ENCODE measurements at regions not wholly inside any gene's neighbourhood (a gene's known extent, or its start where the extent isn't known, plus 50 kb on each side); places are given as distances from the start of the nearest gene placed in this dataset.

DNA sequence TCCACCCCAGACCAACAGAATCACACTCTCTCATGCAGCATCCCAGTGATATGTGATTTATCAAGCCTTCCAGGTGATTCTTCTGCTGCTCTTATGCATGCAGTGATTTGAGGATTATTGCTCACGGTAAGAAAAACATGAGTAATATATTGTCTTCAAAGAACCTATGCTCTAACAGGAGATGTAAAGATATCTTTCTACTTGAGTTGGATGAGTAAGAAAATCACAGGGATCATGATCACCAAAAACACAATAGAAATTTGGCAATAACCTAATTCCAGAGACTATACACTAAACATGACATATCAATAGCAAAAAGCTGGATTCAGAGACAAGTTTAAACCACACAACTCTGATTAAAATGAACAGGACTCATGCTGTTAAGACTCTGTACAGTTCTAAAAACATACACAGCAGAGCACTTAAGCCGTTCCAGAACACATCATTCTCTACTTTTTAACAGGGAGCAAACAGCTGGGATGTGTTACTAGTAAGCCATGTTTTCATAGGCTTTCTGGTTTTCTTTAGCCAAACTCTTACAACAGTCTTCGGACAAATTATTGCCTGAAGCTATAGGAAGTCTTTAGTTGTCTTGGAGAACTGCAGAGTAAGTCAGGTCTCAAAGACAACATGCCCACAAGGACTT lies 568.6 kb downstream of the HAO1 start:
- Histone ChIP-seq H3K4me1 (ENCODE audit: insufficient read depth, low read length) (peaks cover 3% of the 10 kb centered on the region; the same call in 1 of the 2 replicates), H3K36me3 (ENCODE audit: insufficient read depth, low read length) (no peaks in the 10 kb centered on the region), H3K4me3 (ENCODE audit: low read length) (no peak overlapping the region), H3K9ac (ENCODE audit: low read depth, low read length) (no peak overlapping the region), H3K27ac (ENCODE audit: low read depth, low read length) (no peak overlapping the region), H3K9me3 (ENCODE audit: insufficient read depth, low read depth, low read length) (no peaks in the 10 kb centered on the region), H3K27me3 (ENCODE audit: insufficient read depth, low read length) (no peaks in the 10 kb centered on the region)
- WGBS, result 89% methylated on average over 3 of the region's 3 CpGs

DNA sequence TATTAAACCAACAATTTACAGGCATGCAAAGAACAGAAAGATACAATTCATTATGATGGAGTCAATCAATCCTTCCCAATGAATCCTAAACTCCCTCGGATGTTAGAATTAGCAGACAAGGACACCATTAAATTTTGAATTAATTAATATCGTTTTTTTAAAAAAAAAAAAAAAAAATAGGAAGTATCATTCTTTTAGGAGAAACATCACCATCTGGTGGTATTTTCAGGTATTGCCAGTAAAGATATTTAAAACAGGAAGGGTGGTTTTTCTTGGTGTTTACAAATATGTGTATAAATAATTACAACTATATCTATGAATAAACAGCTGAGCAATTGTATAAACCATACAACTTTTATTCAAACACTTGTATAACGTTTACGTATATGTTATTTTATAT lies 564.4 kb downstream of the HAO1 start:
- H3K4me3 ChIP-seq (ENCODE audit: low read length), result no peak overlapping the region
- WGBS, result 60% methylated on average over 1 of the region's 4 CpGs
- H3K36me3 ChIP-seq (ENCODE audit: insufficient read depth, low read length), result no peaks in the 10 kb centered on the region

DNA sequence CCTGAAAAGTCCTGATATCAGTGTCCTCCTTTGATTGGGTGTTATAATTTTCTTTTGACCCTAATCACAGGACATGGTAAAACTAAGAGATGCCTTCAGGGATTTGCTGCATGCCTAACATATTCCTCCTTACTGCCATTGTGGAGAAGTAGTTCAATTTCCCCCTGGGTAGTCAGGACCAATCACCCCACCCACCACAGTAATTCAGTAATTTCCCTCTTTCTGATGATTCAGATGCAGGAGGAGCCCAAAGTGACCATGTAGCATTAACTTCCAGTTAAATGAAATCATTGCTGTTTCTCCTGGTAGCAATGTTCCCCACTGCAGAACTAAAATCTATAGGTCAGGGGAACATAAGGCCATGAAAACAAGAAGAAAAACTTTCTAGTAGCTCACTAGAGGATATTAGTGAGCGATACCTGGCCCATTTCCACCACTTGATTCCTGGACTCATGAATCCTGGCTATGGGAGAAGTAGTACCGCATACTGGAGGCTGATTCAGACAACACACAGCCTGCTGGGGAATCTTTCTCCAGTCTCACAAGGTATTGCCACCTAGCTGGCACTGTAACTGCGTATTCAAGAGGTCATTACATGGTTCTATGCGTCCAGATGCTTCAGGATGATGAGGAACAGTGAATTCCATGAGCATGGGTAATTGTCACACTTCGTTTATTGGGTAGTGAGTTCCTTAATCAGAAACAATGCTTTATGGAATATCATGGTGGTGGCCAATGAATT lies 561.2 kb downstream of the HAO1 start:
- Histone ChIP-seq H3K9ac (ENCODE audit: low read depth, low read length) (no peak overlapping the region), H3K9me3 (ENCODE audit: insufficient read depth, low read depth, low read length) (no peaks in the 10 kb centered on the region), H3K27ac (ENCODE audit: low read depth, low read length) (no peak overlapping the region), H3K4me1 (ENCODE audit: insufficient read depth, low read length) (peaks cover 12% of the 10 kb centered on the region; the same call in 1 of the 2 replicates), H3K27me3 (ENCODE audit: insufficient read depth, low read length) (no peaks in the 10 kb centered on the region), H3K4me3 (ENCODE audit: low read length) (no peak overlapping the region), H3K36me3 (ENCODE audit: insufficient read depth, low read length) (no peaks in the 10 kb centered on the region)
- WGBS, result 96% methylated on average over 5 of the region's 5 CpGs

More for the DNA sequence above, 564.4 kb downstream of the HAO1 start:
- no peaks in the 10 kb centered on the region for H3K9me3 ChIP-seq (ENCODE audit: insufficient read depth, low read depth, low read length)
- no peak overlapping the region for H3K9ac ChIP-seq (ENCODE audit: low read depth, low read length)
- no peaks in the 10 kb centered on the region for H3K27me3 ChIP-seq (ENCODE audit: insufficient read depth, low read length)
- no peak overlapping the region for H3K27ac ChIP-seq (ENCODE audit: low read depth, low read length)
- peaks cover 12% of the 10 kb centered on the region; the same call in 1 of the 2 replicates for H3K4me1 ChIP-seq (ENCODE audit: insufficient read depth, low read length)

DNA sequence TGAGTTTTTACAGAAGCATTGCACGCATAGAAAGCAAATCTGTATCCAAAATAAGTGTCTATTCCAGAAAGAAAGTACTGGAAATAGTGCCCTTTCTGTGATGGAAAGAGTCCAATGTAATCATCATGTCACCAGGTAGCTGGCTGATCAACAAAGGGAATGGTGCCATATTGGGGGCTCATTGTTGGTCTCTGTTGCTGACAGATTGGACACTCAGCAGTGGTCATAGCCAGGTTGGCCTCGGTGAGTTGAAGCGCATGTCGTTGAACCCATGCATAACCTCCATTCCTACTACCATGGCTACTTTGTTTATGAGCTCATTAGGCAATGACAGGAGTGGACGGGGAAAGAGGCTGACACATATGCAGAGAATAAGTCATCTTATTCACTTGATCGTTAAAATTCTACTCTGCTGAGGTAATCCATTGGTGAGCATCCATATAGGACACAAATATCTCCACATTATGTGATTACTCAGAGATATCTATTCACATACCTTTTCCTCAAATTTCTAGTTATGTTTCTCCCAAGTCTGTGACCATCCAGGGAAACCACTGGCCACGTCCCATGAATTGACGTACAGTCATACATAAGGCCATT lies 560.5 kb downstream of the HAO1 start:
- no peak overlapping the region for H3K9ac ChIP-seq (ENCODE audit: low read depth, low read length)
- 97% methylated on average over 8 of the region's 8 CpGs for WGBS
- H3K27ac ChIP-seq (ENCODE audit: low read depth, low read length), result no peak overlapping the region
- no peaks in the 10 kb centered on the region for H3K27me3 ChIP-seq (ENCODE audit: insufficient read depth, low read length)
- peaks cover 12% of the 10 kb centered on the region; the same call in 1 of the 2 replicates for H3K4me1 ChIP-seq (ENCODE audit: insufficient read depth, low read length)
- H3K36me3 ChIP-seq (ENCODE audit: insufficient read depth, low read length), result no peaks in the 10 kb centered on the region
- H3K4me3 ChIP-seq (ENCODE audit: low read length), result no peak overlapping the region
- no peaks in the 10 kb centered on the region for H3K9me3 ChIP-seq (ENCODE audit: insufficient read depth, low read depth, low read length)

DNA sequence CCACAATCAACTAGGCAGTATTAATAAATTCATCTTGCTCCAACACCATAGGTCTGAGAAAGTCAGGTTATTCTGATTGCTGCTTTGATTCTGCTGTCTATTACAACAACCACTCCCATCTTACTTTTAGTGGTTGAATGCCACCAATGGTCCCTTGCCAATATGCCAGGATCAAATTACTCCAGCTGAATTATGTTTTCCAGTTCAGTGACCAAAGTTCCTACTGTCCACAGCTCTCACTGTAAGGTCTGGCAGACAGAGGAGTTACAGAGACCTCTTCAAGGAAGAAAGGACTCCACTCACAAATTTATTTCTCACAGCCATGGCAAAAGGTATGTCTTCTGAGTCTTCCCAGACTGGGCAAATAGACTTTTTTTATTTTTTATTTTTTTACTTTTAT lies 557.0 kb downstream of the HAO1 start:
- H3K27ac ChIP-seq (ENCODE audit: low read depth, low read length), result no peak overlapping the region
- no peaks in the 10 kb centered on the region for H3K9me3 ChIP-seq (ENCODE audit: insufficient read depth, low read depth, low read length)
- no peak overlapping the region for H3K4me3 ChIP-seq (ENCODE audit: low read length)
- H3K9ac ChIP-seq (ENCODE audit: low read depth, low read length), result no peak overlapping the region
- no peaks in the 10 kb centered on the region for H3K27me3 ChIP-seq (ENCODE audit: insufficient read depth, low read length)
- H3K36me3 ChIP-seq (ENCODE audit: insufficient read depth, low read length), result no peaks in the 10 kb centered on the region
- H3K4me1 ChIP-seq (ENCODE audit: insufficient read depth, low read length), result no peaks in the 10 kb centered on the region

DNA sequence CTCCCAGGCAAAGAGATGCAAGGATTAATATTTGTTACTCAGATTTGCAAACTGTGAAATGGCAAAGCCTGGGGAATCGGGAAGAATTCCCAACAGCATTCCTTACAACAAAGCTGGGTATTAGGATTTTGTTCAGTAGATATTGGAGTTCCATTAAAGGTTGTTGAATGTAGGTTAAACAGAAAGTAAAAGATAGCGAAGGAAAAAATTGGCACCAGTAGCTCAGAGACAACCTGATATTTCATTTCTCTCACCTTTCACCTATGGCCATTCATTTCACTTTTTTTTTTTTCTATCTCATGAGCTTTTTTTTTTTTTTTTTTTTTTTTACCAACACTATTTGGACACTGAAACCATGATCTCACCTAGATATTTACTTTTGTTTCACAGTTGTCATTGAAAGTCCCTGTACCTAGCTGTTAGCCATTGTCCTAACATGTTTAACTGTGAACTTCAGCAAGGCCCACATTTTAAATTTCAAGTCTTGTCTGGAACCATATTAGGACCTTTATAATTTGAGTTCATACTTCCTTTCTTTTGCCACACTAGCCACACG lies 552.5 kb downstream of the HAO1 start:
- H3K9ac ChIP-seq (ENCODE audit: low read depth, low read length), result no peak overlapping the region
- no peaks in the 10 kb centered on the region for H3K36me3 ChIP-seq (ENCODE audit: insufficient read depth, low read length)
- no peak overlapping the region for H3K27ac ChIP-seq (ENCODE audit: low read depth, low read length)
- H3K4me1 ChIP-seq (ENCODE audit: insufficient read depth, low read length), result no peaks in the 10 kb centered on the region
- WGBS, result 93% methylated on average over 2 of the region's 3 CpGs
- no peaks in the 10 kb centered on the region for H3K9me3 ChIP-seq (ENCODE audit: insufficient read depth, low read depth, low read length)
- H3K27me3 ChIP-seq (ENCODE audit: insufficient read depth, low read length), result no peaks in the 10 kb centered on the region
- H3K4me3 ChIP-seq (ENCODE audit: low read length), result no peak overlapping the region

DNA sequence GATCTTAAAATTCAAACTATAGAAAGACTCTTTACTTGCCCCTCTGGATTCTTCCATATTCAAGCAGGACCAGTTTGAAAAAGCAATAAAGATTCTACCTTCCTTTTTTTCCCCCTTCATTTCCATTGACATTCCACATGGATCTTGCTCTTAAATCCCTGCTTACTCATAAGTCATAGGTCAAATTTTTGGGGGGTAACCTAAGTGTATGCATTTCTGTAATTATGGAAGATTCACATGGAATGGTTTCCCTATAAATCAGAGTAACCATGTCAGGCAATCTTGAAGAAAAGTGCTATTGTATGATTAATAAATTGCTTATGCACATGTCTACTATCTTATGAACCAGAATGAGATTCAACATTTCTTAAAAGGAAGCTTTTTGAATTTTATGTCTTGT lies 551.0 kb downstream of the HAO1 start:
- H3K27me3 ChIP-seq (ENCODE audit: insufficient read depth, low read length), result no peaks in the 10 kb centered on the region

DNA sequence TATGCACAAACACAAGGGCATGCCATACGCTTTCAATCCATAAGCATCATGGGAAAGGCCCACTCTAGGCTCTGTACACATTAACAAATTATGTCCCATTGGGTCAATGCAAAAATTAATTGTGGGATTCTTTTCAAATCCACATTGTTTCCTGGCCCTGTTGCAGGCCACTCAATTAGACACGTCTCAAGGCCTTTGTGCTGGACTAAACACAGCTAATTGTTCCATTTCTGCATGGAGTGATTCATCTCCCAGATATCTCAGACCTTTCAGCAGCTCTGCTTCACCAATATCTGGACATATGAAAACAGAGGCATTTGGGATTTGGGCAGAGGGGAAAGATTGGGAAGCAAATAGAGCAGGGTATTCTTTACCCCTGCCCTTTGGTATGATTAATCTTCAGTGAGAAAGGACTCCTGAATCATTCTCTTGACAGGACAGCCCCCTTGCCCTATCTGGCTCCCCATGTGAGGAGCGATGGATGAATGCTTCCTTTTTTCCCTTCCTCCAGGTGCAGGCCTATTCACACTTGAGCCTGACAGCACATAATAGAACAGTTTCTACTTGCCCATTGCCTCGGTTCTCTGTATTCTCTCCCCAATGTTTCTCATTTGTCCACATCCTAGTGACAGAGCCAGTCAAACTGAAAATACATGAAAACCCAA lies 547.6 kb downstream of the HAO1 start:
- Histone ChIP-seq H3K9me3 (ENCODE audit: insufficient read depth, low read depth, low read length) (no peaks in the 10 kb centered on the region), H3K4me1 (ENCODE audit: insufficient read depth, low read length) (no peaks in the 10 kb centered on the region), H3K9ac (ENCODE audit: low read depth, low read length) (no peak overlapping the region), H3K27me3 (ENCODE audit: insufficient read depth, low read length) (no peaks in the 10 kb centered on the region), H3K36me3 (ENCODE audit: insufficient read depth, low read length) (no peaks in the 10 kb centered on the region), H3K4me3 (ENCODE audit: low read length) (no peak overlapping the region), H3K27ac (ENCODE audit: low read depth, low read length) (no peak overlapping the region)
- WGBS, result 91% methylated on average over 4 of the region's 4 CpGs

More for the DNA sequence above, 551.0 kb downstream of the HAO1 start:
- no peak overlapping the region for H3K4me3 ChIP-seq (ENCODE audit: low read length)
- H3K4me1 ChIP-seq (ENCODE audit: insufficient read depth, low read length), result no peaks in the 10 kb centered on the region
- H3K36me3 ChIP-seq (ENCODE audit: insufficient read depth, low read length), result no peaks in the 10 kb centered on the region
- no peak overlapping the region for H3K9ac ChIP-seq (ENCODE audit: low read depth, low read length)
- no peaks in the 10 kb centered on the region for H3K9me3 ChIP-seq (ENCODE audit: insufficient read depth, low read depth, low read length)
- H3K27ac ChIP-seq (ENCODE audit: low read depth, low read length), result no peak overlapping the region

DNA sequence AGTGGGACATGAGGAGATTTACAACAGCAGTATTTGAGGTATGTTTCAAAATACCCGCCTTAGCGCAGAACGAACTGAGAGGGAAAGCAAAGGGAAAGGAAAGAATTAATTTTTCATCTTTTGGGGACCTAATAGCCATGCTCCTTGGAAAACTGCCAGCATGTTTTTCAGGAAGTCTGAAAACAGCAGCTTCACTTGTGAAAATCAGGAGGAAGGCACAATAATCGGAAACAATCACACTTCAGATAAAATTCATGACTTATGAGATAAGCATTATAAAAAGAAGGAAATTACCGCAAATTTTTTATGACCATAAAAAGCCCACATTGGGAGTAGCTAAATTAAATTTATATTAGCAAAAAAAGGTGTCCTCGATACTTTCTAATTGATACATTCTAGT lies 541.1 kb downstream of the HAO1 start:
- no peaks in the 10 kb centered on the region for H3K27me3 ChIP-seq (ENCODE audit: insufficient read depth, low read length)
- H3K4me3 ChIP-seq (ENCODE audit: low read length), result no peak overlapping the region
- H3K27ac ChIP-seq (ENCODE audit: low read depth, low read length), result no peak overlapping the region
- no peak overlapping the region for H3K9ac ChIP-seq (ENCODE audit: low read depth, low read length)
- H3K36me3 ChIP-seq (ENCODE audit: insufficient read depth, low read length), result no peaks in the 10 kb centered on the region
- no peaks in the 10 kb centered on the region for H3K9me3 ChIP-seq (ENCODE audit: insufficient read depth, low read depth, low read length)
- 97% methylated on average over 4 of the region's 6 CpGs for WGBS
- H3K4me1 ChIP-seq (ENCODE audit: insufficient read depth, low read length), result no peaks in the 10 kb centered on the region

DNA sequence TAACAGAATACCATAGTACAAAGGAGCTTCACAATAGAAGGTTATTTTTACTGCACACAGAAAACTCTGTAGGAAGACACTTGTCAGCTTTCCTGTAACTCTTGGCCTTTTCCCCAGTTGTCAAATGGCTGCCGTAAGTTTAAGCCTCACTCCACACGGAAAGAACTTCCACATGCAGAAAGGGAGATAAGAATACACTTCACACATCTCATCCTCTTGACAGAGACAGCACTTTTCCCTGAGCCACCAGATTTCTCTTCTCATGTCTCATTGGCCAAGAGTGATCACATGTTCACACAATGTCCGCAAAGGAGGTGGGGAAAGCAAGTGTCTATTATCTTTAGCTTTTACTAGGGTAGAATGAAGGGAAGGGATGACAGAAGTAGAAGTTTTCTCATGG lies 540.7 kb downstream of the HAO1 start:
- H3K9ac ChIP-seq (ENCODE audit: low read depth, low read length), result no peak overlapping the region
- WGBS, result 91% methylated on average over 3 of the region's 3 CpGs
- H3K27me3 ChIP-seq (ENCODE audit: insufficient read depth, low read length), result no peaks in the 10 kb centered on the region
- no peaks in the 10 kb centered on the region for H3K4me1 ChIP-seq (ENCODE audit: insufficient read depth, low read length)
- H3K36me3 ChIP-seq (ENCODE audit: insufficient read depth, low read length), result no peaks in the 10 kb centered on the region
- no peak overlapping the region for H3K27ac ChIP-seq (ENCODE audit: low read depth, low read length)
- no peak overlapping the region for H3K4me3 ChIP-seq (ENCODE audit: low read length)
- no peaks in the 10 kb centered on the region for H3K9me3 ChIP-seq (ENCODE audit: insufficient read depth, low read depth, low read length)

DNA sequence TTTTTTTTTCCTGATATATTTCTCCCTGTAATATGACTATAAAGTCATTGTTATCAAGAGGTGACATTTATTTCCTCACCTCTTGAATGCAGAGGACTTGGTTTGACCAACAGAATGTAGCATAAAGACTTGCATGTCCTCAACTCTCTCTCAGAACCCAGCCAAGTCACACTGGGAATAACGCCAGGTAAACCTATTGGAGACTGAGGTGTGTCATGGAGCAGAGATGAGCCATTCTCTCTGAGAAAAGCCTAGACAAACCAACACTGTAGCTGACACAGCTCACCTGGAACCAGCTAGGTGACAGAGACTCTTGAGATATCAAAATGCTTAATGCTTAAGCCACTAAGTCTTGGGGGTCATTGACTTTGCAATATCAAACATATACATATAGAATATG lies 533.6 kb downstream of the HAO1 start:
- 90% methylated on average over 1 of the region's 1 CpG for WGBS
- H3K36me3 ChIP-seq (ENCODE audit: insufficient read depth, low read length), result no peaks in the 10 kb centered on the region
- no peaks in the 10 kb centered on the region for H3K9me3 ChIP-seq (ENCODE audit: insufficient read depth, low read depth, low read length)
- H3K4me3 ChIP-seq (ENCODE audit: low read length), result no peak overlapping the region
- no peak overlapping the region for H3K27ac ChIP-seq (ENCODE audit: low read depth, low read length)
- no peaks in the 10 kb centered on the region for H3K4me1 ChIP-seq (ENCODE audit: insufficient read depth, low read length)
- H3K27me3 ChIP-seq (ENCODE audit: insufficient read depth, low read length), result no peaks in the 10 kb centered on the region
- H3K9ac ChIP-seq (ENCODE audit: low read depth, low read length), result no peak overlapping the region

Data from HUES64 (cell line).